NCI-H526 treated with DMSO at 0.1 percent for 48 hours (cell line): ENCODE measurements at regions not wholly inside any gene's neighbourhood (a gene's known extent, or its start where the extent isn't known, plus 50 kb on each side); places are given as distances from the start of the nearest gene placed in this dataset.

Source experiments
- DNase-seq: peaks from one replicate; lab custom pipeline; 2025; lab: John Stamatoyannopoulos, UW

DNA sequence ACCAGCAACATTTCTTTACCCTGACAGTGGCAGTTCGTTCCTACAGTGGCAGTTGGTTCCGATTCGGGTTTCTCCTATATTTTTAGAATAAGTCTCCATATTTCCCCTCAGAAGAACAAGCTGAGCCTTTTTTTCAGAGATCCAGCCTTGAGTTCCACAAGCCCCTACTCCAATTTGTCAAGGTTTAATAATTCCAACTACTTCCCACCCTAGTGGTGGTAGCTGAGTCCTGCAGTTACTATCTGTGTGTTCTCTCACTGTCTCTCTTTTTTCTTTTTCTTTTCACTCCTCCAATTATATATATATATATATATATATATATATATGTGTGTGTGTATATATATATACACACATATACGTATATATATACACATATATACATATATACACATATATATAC lies 1347.3 kb downstream of the PCDH9 start:
- no peak for DNase-seq

DNA sequence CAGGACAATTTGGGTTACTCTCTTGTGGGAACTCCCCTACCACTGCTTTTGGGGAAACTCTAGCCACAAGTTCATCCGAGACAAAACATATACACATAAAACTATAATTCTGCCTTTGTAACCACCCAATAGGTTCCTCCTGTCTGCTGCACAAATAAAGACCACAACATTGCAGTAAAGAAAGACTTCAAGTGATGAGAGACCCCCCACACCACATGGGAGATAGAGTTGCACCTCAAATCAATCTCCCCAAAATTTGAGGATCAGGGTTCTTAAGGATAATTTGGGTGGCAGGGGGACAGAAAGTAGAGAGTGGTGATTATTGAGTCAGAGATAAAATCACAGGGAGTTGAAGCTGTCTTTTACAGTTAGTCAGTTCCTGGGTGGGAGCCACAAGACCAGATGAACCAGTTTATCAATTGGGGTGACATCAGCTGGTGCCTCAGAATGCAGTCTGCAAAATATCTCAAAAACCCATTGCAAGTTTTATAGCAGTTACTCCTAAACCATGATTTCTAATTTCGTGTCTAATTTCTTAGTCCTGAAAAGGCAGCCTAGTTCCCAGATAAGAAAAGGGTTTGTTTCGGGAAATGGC lies 1348.5 kb downstream of the PCDH9 start:
- DNase-seq, result no peak

DNA sequence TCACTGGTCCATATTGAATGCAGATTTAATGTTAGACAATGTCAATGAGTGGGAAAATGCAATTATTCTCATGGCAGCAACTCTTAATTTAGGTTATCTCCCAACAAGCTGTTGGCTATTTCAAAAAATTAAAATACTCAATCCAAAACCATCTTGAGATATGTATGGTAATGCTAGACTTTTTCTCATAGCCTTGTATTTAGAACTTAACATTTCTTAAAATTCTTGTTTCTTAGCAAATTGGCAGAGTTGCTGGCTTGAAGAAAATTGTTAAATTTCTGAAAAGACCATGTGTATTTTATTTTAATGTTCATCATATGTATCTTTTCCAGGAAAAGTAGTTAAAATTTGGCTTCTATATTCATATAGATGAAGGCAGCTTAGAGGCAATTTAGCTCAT lies 1355.1 kb downstream of the PCDH9 start:
- no peak for DNase-seq

DNA sequence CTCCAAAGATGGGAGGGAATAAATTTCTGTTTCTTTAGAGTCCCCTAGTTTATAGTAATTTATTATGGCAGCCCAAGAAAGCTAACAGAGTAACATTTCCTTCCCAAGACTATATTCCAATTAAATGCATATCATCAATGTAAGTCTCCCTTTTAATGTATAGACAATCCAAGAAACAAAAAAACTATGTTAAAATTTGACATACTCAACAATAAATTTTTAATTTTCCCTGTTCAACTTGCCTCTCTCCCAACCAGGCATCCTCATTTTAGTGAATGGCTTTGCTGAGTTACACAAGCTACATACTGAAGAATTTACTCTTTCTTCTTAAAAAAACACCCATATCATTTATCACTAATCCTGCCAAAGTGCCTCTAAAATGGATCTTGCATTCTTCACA lies 1357.7 kb downstream of the PCDH9 start:
- no peak for DNase-seq

DNA sequence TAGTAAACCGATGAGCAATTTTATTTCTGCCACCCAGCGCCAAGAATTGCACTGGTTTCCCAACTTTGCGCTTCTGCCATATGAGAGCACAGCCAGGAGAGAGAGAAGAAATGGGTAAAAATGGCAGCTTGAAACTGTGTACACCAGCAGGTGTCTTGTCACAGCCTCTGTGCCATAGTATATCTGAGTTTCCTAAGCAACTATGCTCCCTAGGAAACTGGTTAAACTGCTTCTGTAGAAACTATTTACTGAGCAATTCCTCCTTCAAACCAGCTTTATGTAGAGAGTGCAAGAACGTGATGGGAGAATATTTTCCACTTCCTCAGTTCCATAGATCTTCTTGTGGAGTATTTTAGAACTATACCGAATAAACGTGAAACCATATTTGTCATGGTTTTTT lies 1361.3 kb downstream of the PCDH9 start:
- no peak for DNase-seq

DNA sequence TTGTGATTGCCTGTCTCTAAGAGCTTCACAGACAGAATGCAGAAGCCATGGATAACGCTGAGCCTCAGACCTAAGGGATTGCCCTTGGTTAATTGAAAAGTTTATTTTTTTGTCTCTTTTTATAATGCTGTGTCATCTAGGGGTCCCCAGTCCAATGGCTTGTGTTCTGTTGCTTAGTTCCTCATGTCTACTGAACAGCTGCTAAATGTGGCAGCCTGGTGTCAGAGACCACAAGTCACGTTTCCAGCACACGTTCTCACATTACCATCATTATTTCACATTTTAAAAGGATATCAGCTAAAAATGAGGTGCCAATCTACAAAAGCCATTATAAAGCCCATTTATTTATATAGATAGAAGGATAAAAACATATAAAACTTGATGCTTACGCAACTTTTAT lies 1362.0 kb downstream of the PCDH9 start:
- DNase-seq, result no peak

DNA sequence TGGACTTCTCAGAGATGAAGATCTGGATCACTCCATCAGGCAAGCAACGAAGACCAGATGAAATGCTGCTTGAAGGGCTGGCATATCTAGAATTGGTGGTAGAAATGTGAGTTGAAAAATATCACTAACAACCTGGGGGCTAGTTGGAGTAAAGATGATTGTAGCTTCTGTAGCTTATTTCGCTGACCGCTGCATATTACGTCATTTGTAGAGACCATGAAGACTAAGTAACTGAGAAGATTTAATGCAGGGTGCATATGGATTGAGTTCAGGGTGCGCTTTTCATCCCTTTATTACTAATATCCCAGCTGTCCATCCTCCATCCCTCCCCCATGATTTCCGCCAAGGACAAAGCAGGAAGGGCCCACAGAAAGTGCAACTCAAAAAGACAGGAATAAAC lies 1364.0 kb downstream of the PCDH9 start:
- no peak for DNase-seq

DNA sequence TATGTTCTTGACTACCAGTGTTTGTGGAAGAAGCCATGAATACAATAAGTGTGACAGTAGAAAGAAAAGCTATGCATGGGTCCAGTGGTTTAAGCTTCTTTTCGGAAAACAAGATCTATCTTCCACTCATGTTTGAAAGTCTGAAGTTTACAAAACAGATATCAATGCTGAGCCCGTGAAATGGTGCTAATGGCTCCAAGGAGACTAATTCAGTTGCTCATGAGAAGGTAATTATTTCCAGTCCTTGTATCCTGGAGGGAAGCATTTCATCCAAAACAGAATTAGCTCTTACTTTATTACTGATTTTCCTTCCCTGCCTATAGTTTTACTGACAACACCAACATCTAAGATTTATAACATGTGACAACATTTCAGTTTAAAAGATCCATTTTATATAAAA lies 1364.9 kb downstream of the PCDH9 start:
- DNase-seq, result no peak

DNA sequence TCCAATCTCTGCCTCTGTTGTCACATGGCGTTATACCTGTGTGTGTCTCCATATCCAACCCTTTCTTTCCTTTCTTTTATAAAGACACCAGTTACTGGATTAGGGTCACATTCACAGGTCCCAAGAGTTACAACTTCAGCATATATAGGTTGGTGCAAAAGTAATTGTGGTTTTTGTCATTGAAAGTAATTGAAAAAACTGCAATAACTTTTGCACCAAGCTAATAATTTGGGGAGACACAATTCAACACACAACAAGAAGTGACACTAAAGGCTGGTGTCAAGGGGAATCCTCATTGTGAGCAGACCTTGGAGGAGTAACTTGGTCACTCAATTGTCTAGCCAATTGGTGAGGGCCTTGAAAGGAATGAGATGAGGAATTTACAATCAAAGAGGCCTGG lies 1366.1 kb downstream of the PCDH9 start:
- DNase-seq, result no peak

DNA sequence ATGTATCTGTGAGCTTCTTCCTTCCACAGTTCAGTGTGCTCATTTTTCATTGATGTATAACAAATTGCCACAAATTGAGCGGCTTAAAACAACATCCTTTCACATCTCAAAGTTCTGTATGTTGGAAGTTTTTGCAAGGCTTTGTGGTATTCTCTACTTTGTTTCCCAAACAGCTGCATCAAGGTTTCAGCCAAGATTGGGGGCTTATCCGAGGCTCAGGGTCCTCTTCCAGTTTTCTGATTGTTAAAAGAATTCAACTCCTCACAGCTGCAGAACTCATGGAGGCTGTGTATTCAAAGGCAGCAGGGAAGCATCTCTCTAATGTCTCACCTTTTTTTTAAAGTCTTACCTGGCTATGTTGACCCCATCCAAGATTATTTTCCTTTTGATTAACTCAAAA lies 1369.8 kb downstream of the PCDH9 start:
- no peak for DNase-seq

DNA sequence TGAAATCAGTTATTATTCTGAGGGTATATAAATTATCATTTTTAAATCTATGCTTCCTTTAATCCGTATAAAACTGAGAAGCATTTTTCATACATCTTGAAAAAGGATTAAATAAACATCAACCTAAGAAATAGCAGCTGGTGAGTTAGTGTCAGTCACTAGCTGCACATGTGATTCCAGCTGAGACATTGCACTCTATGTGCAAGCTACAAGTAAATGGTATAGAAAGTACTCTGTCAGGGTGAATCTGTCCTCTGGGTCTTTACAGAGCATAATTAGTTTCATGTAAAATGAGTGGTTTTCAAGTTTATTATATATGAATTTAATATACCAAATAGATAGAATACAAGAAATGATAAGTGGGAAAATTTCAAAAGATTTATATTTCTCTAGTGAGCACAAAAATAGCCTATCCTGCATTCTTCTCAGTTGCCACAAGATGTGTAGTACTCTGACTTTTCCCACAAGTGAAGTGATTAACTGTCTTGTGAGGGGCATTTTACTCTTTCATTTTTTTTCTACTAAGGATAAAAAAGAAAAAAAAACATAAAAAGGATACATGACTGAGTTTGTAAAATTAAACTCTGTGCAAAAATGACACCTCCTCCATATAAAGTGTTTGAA lies 1372.1 kb downstream of the PCDH9 start:
- DNase-seq, result no peak

DNA sequence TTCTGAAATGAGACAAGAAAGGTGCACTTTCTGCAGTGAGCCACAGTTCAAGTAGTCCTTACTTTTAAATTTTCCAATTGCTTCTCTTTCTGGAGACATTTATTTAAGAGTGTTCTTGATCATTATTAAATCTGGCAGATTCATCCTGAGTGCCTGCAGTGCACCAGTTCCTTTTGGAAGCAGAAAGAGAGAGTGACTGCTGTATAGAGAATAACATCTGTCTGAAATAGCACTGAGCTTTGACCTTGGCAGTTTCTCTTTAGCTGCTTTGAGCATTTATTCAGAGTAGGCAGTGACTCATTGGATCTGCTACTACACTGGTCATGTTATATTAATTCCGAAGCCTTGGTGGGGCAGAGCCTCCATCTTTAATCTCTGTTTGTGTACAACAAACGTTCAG lies 1373.7 kb downstream of the PCDH9 start:
- no peak for DNase-seq

DNA sequence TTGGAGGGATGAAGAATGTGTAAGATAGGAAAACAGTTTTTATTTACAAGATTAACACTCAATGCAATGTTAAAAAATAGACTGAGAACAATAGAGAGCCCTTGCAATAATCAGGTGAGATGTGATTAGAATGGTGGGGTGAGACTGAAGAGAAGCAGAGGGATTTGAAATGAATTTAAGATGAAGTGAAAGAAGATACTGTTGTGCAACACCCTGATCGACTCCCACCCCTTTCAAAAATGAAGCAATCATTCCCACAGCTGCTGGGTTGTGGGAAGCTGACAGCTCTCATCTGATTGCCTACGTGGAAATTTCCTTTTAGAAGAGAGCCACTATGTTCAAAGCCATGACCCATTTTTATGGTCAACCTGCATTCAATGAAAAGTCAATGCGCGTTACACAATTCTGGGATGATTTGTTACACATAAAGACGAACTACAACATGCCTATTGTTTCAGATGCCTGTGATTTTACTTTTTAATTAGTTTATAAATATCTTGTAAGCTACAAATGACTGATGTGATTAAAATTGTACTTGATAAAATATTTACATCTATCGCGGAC lies 1374.8 kb downstream of the PCDH9 start:
- DNase-seq, result no peak

DNA sequence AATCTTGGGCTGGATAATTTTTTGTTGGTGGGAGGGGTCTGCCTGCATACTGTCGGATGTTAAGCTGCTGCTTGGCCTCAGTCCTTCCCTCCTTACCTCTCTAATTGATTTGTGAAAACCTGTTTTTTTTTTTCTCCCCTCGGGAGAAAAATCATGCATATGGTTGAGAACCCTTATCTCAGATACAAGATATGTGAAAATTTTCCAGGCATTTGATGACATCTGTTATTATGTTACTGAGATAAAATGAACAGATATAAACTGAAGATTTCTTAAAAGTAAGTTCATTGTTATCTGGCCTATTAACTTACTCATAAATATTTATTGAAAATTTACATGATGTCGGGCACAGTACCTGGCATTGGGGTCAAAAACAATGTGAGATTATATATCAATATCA lies 1375.7 kb downstream of the PCDH9 start:
- DNase-seq, result no peak

DNA sequence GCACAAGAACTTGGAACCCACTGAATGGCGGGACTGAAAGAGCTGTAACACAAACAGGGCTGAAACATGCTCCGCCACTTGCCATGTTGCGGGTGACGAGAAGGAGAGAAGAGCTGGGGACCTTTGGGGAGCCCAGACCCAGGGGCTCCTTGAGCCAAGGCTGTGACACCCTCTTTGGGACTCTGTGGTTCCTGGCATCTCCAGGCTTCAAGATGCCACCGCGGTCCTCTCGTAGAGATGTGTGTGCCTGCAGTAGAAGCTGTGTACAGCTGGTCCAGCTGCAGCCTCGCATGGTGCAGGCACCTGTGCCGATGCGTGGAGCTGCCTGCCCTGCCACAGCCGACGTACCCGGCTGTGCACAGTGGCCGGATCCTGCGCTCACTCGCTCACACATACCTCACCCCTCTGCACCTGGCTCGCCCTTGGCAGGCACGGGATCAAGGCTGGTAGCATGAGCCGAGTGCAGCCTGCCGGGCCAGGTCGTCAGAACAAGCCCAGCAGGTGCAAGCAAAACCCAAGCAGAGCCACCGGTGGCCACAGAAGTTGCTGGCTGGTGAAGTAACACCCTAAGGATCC lies 1385.8 kb downstream of the PCDH9 start:
- no peak for DNase-seq

DNA sequence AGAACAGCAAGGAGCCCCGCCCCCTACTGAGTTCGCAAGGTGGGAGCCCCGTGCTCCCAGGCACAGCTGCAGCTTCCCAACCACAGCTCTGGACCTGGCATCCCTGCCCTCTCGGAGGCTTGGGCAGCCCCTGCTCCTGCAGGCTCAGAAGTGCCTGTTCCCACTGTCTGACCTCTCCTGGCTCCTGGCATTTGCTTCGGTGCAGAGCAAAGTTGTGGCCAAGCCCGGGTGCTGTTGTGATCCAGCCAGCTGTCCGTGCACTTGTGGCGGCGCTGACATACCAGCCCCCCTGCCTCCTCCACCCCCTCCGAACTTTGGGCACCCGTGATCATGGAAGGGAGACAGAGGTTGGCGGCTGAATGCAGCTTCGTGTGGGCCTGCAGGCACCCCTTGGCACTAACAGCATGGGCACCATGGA lies 1386.8 kb downstream of the PCDH9 start:
- no peak for DNase-seq

DNA sequence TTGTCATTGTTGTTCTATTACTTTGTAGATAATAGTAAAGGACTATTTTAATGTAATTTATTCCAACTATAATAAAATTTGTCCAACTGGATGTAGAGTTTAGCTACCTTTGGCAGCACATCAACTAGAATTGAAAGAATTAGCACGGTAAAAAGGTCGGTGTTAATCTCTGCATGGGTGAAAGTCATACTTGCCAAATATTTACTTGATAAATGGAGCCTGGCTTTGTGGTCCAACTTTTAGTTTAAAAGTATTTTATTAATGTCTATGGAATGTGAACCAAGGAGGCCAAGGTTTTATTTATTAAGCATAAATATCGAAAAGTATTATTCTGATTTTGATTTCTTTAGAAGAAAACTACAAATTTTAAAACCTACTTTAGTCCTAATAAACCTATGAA lies 1389.0 kb downstream of the PCDH9 start:
- DNase-seq, result no peak

DNA sequence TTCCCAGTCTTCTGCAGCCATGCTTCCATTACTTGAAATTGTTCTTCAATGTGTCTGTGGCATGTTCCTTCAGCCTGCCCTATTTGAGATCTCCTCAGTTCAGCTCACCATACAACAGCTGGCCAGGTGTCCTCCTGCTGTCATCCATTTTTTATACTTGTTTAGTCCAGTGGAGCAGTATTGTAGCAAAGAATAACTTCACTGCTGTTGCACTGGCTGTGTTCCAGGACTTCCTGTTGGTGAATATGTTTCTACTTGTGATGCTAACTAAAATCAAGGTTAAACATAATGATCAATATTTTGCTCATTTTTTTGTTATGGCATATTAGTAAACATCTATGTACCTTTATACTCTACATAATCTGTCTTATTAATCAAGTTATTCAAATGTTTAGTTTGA lies 1394.1 kb downstream of the PCDH9 start:
- no peak for DNase-seq

DNA sequence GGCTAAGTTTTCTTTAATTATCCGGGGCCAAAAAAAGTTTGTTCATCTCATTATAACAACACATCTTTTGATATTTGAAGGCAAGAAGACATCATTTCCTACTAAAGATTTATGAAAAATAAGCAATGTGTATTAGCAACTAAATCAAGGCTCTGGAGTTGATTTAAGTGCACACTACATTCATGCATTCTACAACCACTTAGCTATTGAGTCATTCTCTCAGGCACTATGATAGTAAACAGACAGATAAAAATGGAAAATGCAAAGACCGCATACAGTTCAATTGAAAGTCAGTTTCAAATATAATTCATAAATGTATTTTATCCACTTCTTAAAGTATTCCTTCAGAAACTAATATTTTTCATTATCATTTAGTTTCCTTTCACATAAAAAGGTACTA lies 1395.2 kb downstream of the PCDH9 start:
- no peak for DNase-seq

DNA sequence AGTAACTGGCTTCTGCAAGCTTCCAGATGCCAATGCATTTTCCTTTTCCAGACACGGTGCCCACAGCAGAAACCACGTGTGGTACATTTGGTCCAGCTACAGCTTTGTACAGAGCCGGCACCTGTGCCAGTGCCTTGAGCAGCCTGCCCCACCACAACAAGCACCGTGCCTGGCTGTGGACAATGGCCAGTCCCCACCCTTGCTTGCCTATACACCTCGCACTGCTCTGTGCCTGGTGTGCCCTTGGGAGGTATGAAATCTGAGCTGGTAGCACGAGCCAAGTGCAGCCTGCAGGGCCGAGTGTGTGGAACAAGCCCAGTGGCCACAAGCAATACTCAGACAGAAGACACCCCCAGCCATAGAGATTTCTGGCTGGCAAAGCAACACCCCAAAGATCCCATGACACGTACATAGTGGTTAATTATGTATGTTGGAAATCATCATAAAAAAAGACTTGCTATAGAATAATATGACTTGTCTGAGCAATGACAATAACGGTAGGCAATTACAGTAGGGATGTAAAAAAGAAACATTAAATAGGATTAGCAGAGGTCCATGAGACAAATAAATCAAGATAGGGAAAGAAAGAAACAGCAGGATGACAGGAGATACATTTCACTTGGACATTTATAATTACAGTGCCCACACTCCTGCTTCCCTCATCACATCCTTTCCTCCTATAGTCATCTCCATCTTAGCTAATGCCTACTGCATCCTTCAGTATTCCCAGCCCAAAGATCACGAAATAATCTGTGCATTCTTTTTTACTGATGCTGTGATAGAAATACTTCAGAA lies 1399.5 kb downstream of the PCDH9 start:
- DNase-seq, result no peak

DNA sequence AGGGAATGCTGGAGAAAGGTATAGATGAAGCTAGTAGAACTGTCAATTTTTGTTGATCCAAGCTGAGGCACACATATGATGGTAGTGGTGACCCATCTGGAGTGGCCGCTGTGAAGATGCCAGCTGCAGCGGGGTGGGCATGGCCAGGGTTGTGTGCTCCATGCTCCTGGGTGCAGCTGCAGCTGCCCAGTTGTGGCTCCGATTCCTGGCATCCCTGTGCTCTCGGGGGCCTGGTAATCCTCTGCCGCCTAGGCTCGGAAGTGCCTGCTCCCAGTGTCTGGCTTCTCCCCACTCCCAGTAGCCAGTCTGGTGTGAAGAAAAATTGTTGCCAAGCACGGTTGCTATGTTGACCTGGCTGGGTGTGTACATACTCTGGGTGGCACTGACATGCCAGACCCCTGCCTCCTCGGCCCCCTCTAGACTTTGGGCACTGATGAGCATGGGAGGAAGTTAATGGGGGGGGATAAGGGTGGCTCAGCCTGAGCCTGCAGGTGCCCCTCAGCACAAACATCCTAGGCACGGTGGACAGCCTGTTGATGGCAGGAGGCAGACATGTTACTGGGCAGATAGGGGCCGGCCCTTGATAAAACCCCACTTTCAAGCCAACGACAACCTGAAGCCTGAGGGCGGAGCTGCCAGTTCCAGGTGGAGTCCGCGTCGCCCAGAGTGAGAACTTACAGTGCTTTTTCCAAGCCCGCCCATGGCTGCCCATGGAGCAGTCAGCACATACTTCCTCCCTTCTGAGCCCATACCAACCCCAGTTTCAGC lies 1400.7 kb downstream of the PCDH9 start:
- no peak for DNase-seq

DNA sequence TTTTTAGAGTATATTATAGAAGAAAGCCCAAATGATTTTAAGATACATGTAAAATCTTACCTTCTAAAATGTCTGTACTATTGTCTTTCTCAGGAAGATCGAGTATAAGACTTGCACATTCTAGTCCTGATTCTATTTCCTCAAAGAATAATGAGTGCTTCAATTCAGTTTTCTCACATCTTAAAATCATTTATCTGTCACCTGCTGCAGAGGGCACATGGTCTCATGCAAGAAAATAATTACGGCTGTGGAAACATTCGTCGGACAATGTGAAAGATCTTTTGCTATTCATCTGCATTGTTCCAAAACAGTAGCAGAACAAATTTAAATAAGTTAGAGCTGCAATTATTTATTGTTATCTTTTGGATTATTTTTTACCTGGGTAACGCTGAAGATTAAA lies 1403.5 kb downstream of the PCDH9 start:
- no peak for DNase-seq
